Activated naive CD8-positive, alpha-beta T cell treated with anti-CD3 and anti-CD28 coated beads, Interleukin-2, amount 50 U/mL, for 24 hours (primary cell): ENCODE measurements at regions not wholly inside any gene's neighbourhood (a gene's known extent, or its start where the extent isn't known, plus 50 kb on each side); places are given as distances from the start of the nearest gene placed in this dataset.

ENCODE experiments used
- ATAC-seq: fragments of 150-1000 bp; cut with Tn5 transposase; one replicate; pipeline ENCODE4 v1.10.0; 2021
- DNase-seq: peaks from one replicate; pipeline ENCODE4 v3.0.0; 2021
- H3K27ac Mint-ChIP-seq: one replicate; pipeline ENCODE4 v1.8.0; 2021; ENCODE audit warnings: mild to moderate bottlenecking, mixed read lengths
- H3K27me3 Mint-ChIP-seq: one replicate; pipeline ENCODE4 v1.8.0; 2021; ENCODE audit warnings: mixed read lengths
- H3K36me3 Mint-ChIP-seq: one replicate; pipeline ENCODE4 v1.8.0; 2021; ENCODE audit warnings: low read depth, mixed read lengths
- H3K4me1 Mint-ChIP-seq: one replicate; pipeline ENCODE4 v1.8.0; 2021; ENCODE audit warnings: mixed read lengths
- H3K4me3 Mint-ChIP-seq: one replicate; pipeline ENCODE4 v1.8.0; 2021; ENCODE audit warnings: mild to moderate bottlenecking, moderate library complexity, mixed read lengths
- H3K9me3 Mint-ChIP-seq: one replicate; pipeline ENCODE4 v1.8.0; 2021; ENCODE audit warnings: mixed read lengths

DNA sequence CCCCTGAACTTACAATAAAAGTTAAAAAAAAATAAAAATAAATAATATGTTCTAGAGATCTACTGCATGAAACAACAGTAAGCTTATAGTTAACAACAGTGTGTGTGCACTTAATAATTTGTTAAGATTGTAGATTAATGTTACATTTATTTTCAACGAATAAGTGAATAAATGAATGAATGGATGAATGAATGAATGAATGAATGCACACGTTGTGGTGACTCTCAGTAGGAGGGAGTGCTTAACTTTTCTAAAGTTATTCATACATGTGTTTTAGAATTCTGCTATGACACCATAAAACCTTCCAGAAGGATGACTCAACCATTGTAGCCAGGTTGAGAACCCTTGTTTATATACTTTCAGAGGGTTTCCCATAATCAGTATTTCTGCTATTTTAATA lies 1269.4 kb upstream of the CDH6 start:
- ATAC-seq (no peak), DNase-seq (no peak)
- no peak overlapping the region for H3K4me3 Mint-ChIP-seq
- no peak overlapping the region for H3K27ac Mint-ChIP-seq
- no peaks in the 10 kb centered on the region for H3K36me3 Mint-ChIP-seq
- H3K27me3 Mint-ChIP-seq, result no peaks in the 10 kb centered on the region
- no peaks in the 10 kb centered on the region for H3K4me1 Mint-ChIP-seq
- H3K9me3 Mint-ChIP-seq, result peaks cover 11% of the 10 kb centered on the region

DNA sequence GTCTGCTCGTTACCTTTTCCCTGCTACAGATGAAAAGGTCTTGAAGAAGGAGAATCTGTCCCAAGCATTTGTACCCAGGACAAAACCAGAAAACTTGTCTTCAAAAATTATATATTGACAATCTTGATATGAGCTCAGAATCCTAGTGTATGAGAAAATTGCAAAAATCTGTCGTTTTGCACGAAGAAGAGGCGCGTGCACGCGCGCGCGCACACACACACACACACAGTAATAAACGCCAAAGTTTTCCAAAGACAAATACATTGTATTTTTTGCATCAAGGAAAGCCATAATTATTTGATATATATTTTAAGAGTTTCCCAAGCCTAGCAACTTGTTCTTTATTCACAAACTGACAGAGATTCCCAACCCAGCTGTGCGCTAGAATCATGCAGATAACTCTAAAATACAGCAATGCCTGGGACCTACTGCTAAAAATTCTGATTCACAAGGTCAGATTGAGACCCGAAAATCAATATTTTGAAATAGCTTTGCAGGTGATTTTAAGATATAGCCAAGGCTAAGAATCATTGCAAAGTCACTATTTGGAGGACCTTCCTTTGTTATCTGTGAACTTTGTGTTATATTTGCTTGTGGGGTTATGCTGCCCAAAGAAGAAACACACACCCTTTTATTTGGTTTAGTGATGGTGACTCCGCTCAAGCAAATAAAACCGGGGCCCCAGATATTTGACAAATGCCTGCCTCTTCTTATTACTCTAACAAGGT lies 1287.7 kb upstream of the CDH6 start:
- H3K9me3 Mint-ChIP-seq, result peaks cover 26% of the 10 kb centered on the region
- ATAC-seq, result no peak
- H3K4me1 Mint-ChIP-seq, result no peaks in the 10 kb centered on the region
- no peak for DNase-seq
- H3K36me3 Mint-ChIP-seq, result no peaks in the 10 kb centered on the region
- no peak overlapping the region for H3K27ac Mint-ChIP-seq
- H3K27me3 Mint-ChIP-seq, result no peaks in the 10 kb centered on the region
- no peak overlapping the region for H3K4me3 Mint-ChIP-seq

DNA sequence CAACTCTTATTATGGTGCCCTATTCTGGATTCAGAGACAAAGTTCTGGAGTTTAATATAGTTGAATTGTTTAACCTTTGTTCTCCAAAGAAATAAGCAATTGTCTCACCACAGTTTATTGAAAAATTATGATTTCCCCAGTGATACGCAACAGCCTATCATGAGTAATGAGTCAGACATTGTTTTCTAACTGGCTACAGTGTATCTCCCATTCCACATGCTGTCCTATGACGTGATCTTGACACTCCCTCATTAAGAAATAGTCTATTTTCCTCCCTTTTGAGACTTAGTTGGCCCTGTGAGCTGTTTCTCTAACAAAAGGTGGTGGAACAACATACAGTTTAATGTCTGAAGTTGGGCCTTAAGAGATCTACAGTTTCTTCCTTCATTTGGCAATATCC lies 1290.6 kb upstream of the CDH6 start:
- H3K27ac Mint-ChIP-seq, result no peak overlapping the region
- no peaks in the 10 kb centered on the region for H3K36me3 Mint-ChIP-seq
- H3K4me1 Mint-ChIP-seq, result no peaks in the 10 kb centered on the region
- no peaks in the 10 kb centered on the region for H3K27me3 Mint-ChIP-seq
- no peak overlapping the region for H3K4me3 Mint-ChIP-seq
- ATAC-seq (no peak), DNase-seq (no peak)
- H3K9me3 Mint-ChIP-seq, result peaks cover 14% of the 10 kb centered on the region

DNA sequence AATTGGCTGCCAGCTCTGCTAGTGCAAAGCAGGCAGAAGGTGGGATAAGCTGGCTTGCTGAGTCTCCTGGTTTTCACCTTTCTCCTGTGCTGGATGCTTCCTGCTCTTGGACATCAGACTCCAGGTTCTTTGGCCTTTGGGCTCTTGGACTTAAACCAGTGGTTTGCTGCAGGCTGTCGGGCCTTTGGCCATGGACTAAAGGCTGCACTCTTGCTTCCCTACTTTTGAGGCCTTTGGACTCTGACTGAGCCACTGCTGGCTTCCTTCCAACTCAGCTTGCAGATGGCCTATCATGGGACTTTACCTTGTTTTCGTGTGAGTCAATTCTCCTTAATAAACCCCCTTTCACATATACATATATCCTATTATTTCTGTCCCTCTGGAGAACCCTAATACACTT lies 1293.9 kb upstream of the CDH6 start:
- no peak for ATAC-seq

DNA sequence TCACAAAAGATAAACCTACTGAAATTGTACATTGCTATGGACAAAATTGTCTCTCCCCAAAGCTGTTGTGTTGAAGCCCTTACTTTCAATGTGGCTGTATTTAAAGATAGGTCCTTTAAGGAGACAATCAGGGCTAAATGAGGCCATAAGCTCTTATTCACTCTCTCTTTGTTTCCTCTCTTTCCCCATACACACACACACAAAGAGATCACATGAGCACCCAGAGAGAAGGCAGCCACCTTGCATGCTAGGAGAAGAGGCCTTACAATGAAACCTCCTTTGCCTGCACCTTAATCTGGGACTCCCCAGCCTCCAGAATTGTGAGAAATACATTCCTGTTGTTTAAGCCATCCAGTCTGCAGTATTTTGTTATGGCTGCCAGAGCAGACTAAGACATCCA lies 1295.6 kb upstream of the CDH6 start:
- H3K27ac Mint-ChIP-seq, result no peak overlapping the region
- no peak for ATAC-seq

More for the DNA sequence above, 1293.9 kb upstream of the CDH6 start:
- peaks cover 8% of the 10 kb centered on the region for H3K9me3 Mint-ChIP-seq
- no peak for DNase-seq
- no peak overlapping the region for H3K27ac Mint-ChIP-seq
- no peaks in the 10 kb centered on the region for H3K4me1 Mint-ChIP-seq
- H3K36me3 Mint-ChIP-seq, result no peaks in the 10 kb centered on the region
- H3K27me3 Mint-ChIP-seq, result no peaks in the 10 kb centered on the region
- H3K4me3 Mint-ChIP-seq, result no peak overlapping the region

DNA sequence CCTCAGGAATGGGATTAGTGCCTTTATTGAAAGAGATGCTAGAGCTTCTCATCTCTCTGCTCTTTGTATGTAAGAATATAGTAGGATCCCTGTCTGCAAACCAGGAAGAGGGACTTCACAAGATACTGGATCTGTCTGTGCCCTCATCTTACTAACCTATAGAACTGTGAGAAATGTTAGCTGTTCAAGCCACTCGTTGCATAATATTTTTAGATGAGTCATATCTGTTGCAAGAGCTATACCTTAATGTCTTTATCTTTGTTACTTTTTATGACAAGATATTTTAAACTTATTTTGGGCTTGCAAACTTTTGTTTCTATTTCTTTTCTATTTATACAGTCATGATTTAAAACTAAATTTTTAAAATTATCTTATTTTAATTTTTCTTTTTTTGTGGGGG lies 1296.8 kb upstream of the CDH6 start:
- Mint-ChIP-seq H3K4me1 (no peaks in the 10 kb centered on the region), H3K27ac (no peak overlapping the region), H3K4me3 (no peak overlapping the region), H3K36me3 (no peaks in the 10 kb centered on the region), H3K27me3 (no peaks in the 10 kb centered on the region), H3K9me3 (peaks cover 10% of the 10 kb centered on the region)
- DNase-seq, result no peak
- ATAC-seq, result no peak

More for the DNA sequence above, 1295.6 kb upstream of the CDH6 start:
- H3K4me3 Mint-ChIP-seq, result no peak overlapping the region
- H3K27me3 Mint-ChIP-seq, result no peaks in the 10 kb centered on the region
- H3K4me1 Mint-ChIP-seq, result no peaks in the 10 kb centered on the region
- DNase-seq, result no peak
- H3K9me3 Mint-ChIP-seq, result peaks cover 11% of the 10 kb centered on the region
- no peaks in the 10 kb centered on the region for H3K36me3 Mint-ChIP-seq

DNA sequence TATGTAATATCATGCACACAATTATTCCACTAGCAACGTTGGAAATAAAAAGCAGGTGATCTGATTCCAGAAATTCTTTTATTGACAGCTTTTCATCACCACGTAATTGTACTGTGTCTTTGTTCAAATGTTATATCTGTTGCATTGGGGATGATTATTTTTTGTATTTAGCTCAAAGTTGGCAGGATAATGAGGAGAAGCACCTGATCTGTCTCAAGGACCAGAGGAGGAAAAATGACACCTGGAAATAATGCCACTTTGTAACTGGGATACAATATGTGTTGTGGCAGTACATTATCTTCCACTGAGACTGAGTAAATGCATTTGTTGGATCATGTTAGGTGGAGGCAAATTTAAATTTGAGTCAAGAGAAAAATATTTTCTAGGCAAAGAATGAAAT lies 1298.8 kb upstream of the CDH6 start:
- peaks cover 10% of the 10 kb centered on the region for H3K9me3 Mint-ChIP-seq
- H3K4me1 Mint-ChIP-seq, result no peaks in the 10 kb centered on the region
- DNase-seq (no peak), ATAC-seq (no peak)
- no peaks in the 10 kb centered on the region for H3K27me3 Mint-ChIP-seq
- no peak overlapping the region for H3K4me3 Mint-ChIP-seq
- no peaks in the 10 kb centered on the region for H3K36me3 Mint-ChIP-seq
- no peak overlapping the region for H3K27ac Mint-ChIP-seq

DNA sequence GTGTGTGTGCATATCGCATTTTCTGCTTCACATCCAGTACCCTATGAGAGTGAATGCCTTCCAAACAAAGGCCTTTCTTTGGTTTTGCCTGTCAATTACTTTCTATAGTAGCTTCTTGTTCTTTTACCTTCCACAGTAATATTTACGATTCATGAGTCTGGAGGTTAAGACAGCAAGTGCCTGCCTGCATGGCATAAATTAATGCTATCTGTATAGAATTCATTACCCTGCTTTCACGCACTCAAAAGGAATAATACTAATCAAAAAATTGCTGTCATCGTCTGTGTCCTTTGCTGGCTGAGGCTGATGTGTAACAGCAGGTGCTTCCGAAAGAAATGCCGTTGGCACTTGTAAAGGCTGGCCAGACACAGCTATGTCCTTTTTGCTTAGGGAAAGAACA lies 1304.4 kb upstream of the CDH6 start:
- Mint-ChIP-seq H3K4me3 (no peak overlapping the region), H3K27me3 (no peaks in the 10 kb centered on the region), H3K36me3 (no peaks in the 10 kb centered on the region), H3K4me1 (no peaks in the 10 kb centered on the region), H3K9me3 (peaks cover 21% of the 10 kb centered on the region), H3K27ac (no peak overlapping the region)
- no peak for DNase-seq
- ATAC-seq, result no peak

DNA sequence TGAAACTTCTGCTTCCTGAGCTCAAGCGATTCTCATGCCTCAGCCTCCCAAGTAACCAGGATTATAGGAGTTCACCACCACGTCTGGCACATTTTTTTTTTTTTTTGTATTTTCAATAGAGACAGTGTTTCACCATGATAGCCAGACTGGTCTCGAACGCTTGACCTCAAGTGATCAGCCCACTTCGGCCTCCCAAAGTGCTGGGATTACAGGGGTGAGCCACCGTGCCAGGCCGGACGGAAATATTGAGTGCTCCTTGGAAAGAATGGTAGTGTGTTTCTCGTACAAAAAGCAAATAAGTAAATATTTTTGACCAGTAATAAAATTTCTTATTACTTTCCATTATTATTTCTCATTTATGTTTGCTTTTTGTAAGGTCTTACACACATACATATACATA lies 1307.9 kb upstream of the CDH6 start:
- ATAC-seq, result no peak
- Mint-ChIP-seq H3K36me3 (no peaks in the 10 kb centered on the region), H3K4me3 (no peak overlapping the region), H3K4me1 (no peaks in the 10 kb centered on the region), H3K9me3 (peaks cover 14% of the 10 kb centered on the region), H3K27ac (no peak overlapping the region), H3K27me3 (no peaks in the 10 kb centered on the region)
- no peak for DNase-seq

DNA sequence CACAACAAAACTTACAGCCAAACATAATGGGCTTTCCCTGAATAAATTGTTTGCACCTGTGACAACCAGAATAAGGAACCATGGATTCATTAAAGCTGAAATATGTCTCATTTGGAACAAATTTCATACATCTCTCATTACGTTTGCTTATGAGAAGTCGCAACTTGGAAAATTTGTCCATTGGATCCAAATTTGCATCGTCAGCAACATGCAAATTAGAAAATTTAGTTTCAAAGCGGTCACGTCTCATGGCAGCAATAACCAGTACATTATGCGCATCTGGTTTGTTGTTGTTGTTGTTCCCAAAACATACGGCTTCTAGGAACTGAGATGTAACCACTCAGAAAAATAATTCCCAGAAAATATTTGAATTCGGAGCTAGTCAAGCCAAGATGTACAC lies 1311.5 kb upstream of the CDH6 start:
- DNase-seq (no peak), ATAC-seq (no peak)
- H3K27me3 Mint-ChIP-seq, result no peaks in the 10 kb centered on the region
- H3K4me3 Mint-ChIP-seq, result no peak overlapping the region
- no peak overlapping the region for H3K27ac Mint-ChIP-seq
- peaks cover 16% of the 10 kb centered on the region for H3K9me3 Mint-ChIP-seq
- no peaks in the 10 kb centered on the region for H3K36me3 Mint-ChIP-seq
- no peaks in the 10 kb centered on the region for H3K4me1 Mint-ChIP-seq

DNA sequence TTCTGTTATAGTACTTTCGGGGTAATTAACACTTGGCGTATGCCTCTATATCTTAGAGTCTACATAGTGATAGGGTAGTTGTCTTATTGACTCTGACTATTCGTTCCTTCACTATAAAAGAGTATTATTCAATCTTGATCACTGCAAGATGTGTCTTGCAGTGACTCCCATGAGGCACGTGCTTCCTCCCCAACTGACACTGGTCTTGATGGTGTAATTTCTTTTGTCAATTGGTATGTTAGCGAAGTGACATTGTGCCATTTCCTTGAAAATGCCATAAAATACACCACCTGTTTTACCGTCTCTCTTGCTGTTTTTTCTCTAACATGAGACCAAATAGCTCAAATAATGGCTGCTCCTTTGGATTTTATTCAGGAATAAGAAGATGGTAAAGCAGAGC lies 1314.1 kb upstream of the CDH6 start:
- no peak for DNase-seq
- Mint-ChIP-seq H3K9me3 (peaks cover 16% of the 10 kb centered on the region), H3K4me1 (no peaks in the 10 kb centered on the region), H3K27ac (no peak overlapping the region), H3K27me3 (no peaks in the 10 kb centered on the region), H3K36me3 (no peaks in the 10 kb centered on the region), H3K4me3 (no peak overlapping the region)
- ATAC-seq, result no peak

DNA sequence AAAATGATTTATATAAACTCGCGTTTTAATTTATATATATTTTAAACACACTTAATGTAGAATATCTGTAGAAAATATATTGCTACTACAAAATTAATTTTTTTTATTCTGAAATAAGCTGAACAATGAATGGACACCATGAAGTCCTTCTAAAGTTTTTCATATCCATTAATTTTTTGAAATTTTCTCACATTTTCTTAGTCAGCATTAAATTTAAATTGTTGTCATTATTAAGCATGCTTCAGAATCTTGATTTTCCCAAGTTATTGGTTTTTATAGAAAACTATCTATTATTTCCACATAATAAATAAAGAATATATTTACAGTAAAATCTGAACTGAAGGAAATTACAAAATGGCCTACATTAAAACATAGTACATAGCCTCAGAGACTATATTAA lies 1314.9 kb upstream of the CDH6 start:
- DNase-seq, result no peak
- Mint-ChIP-seq H3K27me3 (no peaks in the 10 kb centered on the region), H3K4me1 (no peaks in the 10 kb centered on the region), H3K27ac (no peak overlapping the region), H3K4me3 (no peak overlapping the region), H3K9me3 (peaks cover 17% of the 10 kb centered on the region), H3K36me3 (no peaks in the 10 kb centered on the region)
- ATAC-seq, result no peak

DNA sequence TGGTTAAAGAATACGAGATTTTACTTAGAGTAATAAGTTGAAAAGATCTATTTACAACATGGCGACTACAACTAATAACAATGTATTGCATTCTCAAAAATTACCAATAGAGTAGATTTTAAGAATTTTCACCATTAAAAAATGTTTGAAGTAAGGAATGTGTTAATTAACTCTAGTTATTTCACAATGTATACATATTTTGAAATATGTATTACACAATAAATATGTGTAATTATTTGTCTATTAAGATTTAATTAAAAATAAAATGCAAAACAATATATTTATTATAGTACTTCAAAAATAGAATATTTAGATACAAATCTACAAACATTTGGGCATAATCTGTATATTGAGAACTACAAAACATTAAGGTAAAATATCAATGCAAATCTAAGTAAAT lies 1326.3 kb upstream of the CDH6 start:
- no peak for ATAC-seq
- H3K4me1 Mint-ChIP-seq, result no peaks in the 10 kb centered on the region
- DNase-seq, result no peak

DNA sequence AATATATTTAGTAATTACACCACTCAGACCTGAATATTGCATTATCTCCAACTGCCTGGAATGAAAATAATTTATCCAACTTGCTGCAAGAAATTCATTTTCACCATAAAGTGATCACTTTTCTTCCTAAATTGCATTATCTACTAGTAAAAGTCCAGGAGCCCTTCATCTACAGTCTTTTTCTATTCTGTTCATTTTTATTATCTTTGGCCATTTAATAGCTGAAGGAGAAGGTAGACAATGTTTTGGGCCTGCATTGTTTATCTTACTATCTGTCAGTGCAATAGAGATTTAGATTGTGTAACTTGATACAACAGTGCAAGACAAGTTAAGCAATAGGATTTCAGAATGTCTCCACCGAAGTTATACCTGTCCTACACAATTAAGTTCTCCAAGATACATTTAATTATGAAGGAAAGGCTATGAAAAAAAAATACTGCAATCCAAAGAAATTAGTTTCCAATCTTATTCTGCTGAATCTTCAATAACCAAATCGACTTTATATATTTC lies 1339.7 kb upstream of the CDH6 start:
- Mint-ChIP-seq H3K9me3 (peaks cover 18% of the 10 kb centered on the region), H3K27me3 (no peaks in the 10 kb centered on the region), H3K27ac (no peak overlapping the region), H3K36me3 (no peaks in the 10 kb centered on the region), H3K4me1 (no peaks in the 10 kb centered on the region), H3K4me3 (no peak overlapping the region)
- DNase-seq (no peak), ATAC-seq (no peak)

More for the DNA sequence above, 1326.3 kb upstream of the CDH6 start:
- peaks cover 11% of the 10 kb centered on the region for H3K9me3 Mint-ChIP-seq
- no peak overlapping the region for H3K27ac Mint-ChIP-seq
- H3K27me3 Mint-ChIP-seq, result no peaks in the 10 kb centered on the region
- H3K36me3 Mint-ChIP-seq, result no peaks in the 10 kb centered on the region
- H3K4me3 Mint-ChIP-seq, result no peak overlapping the region

DNA sequence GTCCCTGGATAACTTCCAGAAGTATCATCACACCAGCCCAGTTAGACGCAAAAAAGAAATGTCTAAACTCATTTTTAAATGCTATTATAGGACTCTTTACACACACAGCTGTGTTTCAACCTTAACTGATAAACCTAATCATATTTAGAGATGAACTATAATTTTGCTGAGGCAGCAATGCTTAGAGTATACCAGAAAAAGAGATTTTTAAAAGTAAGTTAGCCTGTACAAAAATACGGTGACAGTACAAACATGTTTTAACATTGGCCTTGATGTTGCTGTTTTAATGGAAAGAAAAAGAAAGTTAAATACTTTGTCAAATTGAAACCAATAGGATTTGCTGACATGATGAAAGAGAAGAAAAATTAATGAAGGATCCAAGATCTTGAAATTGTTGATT lies 1341.2 kb upstream of the CDH6 start:
- DNase-seq (no peak), ATAC-seq (no peak)
- no peak overlapping the region for H3K27ac Mint-ChIP-seq
- no peaks in the 10 kb centered on the region for H3K36me3 Mint-ChIP-seq
- H3K4me1 Mint-ChIP-seq, result no peaks in the 10 kb centered on the region
- peaks cover 9% of the 10 kb centered on the region for H3K9me3 Mint-ChIP-seq
- H3K27me3 Mint-ChIP-seq, result no peaks in the 10 kb centered on the region
- H3K4me3 Mint-ChIP-seq, result no peak overlapping the region

DNA sequence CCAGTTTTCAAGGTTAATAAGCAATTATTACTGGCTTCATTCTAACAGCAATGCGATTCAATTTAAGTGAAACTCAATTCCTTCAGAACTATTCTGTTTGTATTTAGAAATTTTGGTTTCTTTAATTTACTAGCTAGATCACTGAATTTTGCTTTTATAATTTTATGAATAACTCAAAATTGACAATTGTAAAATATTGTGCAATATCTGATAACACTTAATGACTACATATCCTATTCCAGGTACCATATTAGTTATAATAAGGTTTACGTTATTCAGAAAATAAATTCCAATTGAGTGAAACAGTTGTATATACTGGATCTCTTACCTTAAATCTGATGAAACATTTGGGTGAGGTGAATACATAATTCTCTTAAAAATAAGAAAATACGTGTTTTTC lies 1348.3 kb upstream of the CDH6 start:
- DNase-seq, result no peak
- Mint-ChIP-seq H3K36me3 (no peaks in the 10 kb centered on the region), H3K27ac (no peak overlapping the region), H3K9me3 (peaks cover 10% of the 10 kb centered on the region), H3K27me3 (no peaks in the 10 kb centered on the region), H3K4me1 (no peaks in the 10 kb centered on the region), H3K4me3 (no peak overlapping the region)
- ATAC-seq, result no peak
